Amniotic epithelial cell (primary cell): ENCODE measurements at regions not wholly inside any gene's neighbourhood (a gene's known extent, or its start where the extent isn't known, plus 50 kb on each side); places are given as distances from the start of the nearest gene placed in this dataset.

Source experiments
- DNase-seq: peaks from one replicate; pipeline ENCODE4 v3.0.0-alpha.2; 2010; ENCODE audit warnings: low read depth

DNA sequence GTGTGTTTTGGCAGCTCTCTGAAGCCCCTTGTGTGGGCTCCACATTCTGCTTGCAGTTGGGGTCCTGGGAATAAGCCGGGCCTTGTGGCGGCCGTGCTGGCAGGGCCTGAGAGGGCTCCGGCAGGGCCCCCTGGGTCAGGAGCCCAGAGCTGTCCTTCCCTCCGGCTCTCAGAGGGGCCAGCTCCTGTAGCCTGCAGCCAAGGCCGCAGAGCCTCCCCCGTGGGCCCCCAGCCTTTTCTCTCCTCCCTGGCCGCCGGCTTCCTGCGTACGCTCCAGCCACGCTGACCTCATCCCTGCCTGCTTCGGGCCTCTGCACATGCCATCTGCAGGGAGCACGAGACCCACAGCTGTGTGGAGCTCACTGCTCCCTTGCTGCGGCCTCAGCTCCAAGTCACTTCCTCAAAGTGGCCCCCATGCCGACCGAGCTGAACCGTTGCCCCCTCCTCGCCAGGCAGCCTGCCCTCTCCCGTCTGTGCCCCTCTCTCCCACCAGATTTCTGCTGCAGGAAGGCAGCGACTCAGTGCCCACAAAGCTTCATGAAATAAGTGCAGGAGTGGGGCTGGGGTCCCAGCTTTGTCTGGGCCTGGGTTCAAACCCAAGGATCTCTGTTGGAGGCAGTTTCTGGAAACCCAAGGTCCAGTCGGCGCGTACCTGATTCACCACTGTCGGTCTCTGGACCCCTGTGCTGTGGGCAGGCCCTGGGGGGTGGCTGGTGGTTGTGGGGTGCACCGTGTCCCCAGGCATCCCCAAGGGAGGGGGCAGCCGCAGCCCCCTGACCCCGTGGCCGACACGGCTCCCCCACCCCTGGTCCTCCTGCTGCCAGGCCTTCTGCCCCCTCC, 57.1 kb upstream of the NKX1-1 start:
- DNase-seq = peak; percentile 5

DNA sequence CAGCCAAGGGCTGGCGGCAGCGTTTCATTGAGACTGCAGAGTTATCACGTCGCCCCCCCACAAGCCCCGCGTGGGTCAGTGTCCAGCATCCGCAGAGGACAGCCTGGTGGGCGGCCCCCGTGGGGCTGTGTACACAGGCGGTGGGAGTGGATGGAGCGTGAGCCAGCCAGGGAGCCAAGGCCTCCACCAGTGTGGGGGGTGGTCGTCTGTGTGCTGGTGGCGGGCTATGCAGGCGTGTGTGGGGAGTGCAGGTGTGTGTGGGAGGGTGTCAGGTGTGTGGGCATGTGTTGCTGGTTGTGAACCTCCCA, 56.5 kb upstream of the NKX1-1 start:
- no peak for DNase-seq

DNA sequence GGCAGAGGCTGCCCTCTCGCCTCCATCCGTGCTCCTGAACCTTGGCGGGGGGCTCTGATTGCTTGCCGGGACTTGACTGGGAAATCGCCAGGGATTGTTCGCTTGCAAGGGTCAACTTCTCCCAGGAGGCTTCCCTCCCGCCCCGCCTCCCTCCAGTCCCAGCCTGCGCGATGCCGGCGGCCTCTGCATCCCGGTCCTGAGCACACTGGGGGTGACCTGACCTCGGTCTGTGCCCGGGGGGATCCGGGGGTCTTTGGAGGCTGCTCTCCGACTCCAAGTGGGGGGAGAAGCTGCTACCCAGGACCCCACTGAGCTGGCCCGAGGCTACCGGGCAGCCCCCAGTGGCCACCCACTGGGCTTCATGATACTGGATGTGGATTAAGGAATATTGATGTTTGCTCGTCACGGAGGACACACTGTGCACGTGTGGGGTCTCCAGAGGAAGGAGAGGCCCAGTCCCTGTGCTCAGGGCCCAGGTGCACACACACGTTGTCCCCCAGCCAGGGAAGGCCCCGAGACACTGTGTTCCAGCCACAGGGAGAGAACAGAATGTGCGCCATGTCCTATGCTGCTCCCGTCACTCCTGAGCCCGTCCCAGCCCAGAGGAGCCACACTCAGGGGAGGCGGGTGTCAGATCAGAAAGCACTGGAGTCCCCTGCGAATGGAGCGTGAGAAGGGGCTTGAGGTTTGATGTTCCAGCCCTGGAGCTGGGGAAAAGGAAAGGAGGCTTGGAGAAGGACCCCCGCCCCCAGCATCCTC, 55.9 kb upstream of the NKX1-1 start:
- no peak for DNase-seq

DNA sequence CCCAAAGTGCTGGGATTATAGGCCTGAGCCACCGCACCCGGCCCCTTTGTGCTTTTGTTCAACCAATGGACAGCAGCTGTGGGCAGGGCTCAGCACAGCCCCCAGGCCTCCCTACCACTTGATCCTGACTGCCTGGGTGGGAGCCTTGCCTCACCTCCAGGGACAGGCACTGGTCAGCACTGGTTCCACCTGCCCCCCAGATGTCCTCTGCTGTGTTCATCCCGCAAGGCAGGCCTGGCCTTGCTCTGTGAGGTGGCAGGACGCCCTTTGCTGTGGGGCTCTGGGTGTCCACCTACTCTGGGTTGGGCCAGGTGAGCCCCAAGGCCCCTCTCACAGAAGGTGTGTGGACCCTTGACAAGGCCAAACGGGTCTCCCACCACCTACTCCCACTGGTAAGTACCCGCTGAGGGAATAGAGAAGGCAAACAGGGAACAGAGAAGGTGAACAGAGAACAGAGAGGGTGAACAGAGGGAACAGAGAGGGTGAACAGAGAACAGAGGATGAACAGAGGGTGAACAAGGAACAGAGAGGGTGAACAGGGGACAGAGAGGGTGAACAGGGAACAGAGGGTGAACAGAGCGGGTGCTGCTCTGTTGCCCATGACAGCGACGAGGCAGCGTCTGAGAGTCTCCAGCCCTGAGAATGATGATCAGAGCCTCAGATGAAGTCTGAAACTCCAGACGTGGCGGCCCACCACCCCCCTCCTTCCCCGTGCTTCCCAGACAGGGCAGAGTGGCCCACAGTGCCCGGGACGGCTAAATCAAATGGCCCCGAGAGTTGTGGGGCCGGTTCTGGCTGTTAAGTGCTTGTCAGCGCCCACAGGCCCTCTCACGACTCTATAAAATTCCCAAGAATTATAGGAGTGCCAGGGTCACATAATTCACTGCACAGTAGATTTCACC, 55.0 kb upstream of the NKX1-1 start:
- DNase-seq = no peak

DNA sequence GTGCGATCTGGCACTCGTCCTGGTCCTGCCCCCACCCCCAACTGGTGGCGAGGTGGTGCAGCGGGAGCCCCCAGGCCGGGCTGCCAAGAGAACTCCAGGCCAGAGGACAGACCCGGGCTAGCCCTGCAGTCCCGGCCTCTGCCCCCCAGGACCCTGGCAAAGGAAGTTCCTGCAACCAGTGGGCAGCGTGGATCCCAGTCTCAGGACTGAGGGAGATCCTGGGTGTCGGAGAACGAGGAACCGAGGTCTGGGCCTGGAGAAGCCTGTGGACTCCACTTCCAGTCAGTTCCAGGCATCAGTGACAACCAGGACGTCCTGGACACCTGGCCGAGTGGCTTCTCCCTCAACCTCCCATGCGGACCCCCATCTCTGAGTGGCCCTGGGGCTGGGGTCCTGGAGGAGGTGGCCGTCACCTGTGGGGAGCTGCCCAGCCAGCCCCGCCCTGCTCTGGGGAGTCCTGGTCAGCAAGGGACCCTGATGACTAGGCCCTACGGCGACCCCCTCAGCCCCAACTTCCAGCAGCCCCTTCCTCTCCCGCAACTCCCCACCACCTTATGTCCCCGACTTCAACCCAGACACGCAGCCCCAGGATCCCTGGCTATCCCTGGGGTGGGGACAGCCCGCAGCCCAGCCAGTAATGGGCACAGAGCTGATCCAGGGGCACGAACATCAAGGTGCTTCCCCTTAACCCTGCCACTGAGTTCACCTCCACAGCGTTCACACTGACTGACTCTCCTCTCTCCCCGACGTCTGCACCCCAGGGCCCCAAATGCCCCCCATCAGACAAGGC, 53.7 kb upstream of the NKX1-1 start:
- no peak for DNase-seq

DNA sequence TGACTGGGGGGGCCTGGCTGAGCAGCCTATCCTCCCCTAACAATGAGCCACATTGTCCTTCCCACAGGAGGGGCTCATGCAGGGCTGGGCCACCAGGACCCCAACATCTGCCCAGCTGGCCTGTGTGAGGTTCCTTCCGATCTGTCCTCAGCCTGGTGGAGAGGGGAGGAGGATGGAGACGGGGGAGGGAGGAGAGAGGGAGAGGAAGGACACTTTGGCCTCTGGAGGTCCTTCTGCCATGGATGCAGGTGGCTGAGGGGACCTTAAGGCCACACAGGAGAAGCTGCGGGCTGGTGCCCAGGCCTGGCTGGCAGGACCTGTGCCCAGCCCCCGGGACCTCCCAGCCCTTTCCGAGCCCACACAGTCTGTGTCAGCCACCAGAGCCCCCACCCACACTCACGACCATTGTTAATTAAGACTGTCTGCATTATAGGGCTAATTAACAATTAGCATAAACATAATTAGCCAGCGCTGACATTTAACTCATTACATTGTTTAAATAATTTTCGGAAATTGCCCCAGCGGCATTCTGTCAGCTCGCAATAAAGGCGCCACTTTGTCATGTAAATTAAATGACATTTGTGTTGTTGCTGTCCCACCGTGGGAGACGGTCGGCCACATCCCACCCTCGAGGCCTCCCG, 53.0 kb upstream of the NKX1-1 start:
- DNase-seq = no peak

DNA sequence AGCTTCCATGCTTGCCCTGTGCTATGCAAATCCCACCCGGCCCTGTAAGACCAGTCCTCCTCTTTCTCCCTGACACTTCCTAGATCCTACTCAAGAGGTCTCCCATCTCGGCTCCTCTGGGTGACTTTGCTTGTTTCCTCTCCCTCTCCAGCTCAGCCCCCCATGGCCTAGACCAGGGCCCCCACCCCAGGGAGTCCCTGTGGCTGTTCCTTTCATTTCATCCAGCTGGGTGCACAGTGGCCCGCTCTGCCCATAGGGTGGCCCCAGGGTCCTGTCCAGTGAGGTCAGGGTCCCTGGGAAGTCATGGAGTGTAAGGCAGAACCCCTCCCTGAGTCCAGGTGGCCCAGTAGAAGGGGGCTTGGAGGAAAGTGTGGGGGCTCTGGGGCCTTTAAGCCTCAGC, 52.3 kb upstream of the NKX1-1 start:
- no peak for DNase-seq
